ENCODE measurements at regions not wholly inside any gene's neighbourhood (a gene's known extent, or its start where the extent isn't known, plus 50 kb on each side); places are given as distances from the start of the nearest gene placed in this dataset.

DNA sequence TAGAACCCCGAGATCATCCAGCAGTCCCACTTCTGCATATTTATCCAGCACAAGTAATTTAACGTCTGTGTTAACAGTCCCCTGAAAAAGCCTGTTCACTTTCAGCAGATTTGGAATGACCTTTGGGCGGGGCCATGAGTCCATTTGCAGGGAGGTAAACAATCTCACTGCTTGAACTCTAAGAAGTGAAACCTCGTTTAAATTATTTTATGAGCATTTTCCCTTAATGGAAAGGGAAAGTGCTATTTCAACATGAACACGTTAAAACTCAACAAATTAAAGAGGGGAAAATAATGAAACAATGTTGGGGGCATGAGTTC is 282.8 kb downstream of the GATA3 start:
- TF ChIP-seq CTCF (optimal IDR thresholded peaks at IDR 0.05 in 1 of 3, IDR thresholded peaks at IDR 0.05 in 1 of 3, conservative IDR thresholded peaks at IDR 0.05 in 1 of 3; ENCODE audit: extremely low read depth in 1 of 3, insufficient read depth in 2 of 3, low read length in 3 of 3) (no peak), EZH2 (IDR thresholded peaks at IDR 0.05; ENCODE audit: low read length) (no peak)
